Endothelial cell (in vitro differentiated cells): ENCODE measurements at regions not wholly inside any gene's neighbourhood (a gene's known extent, or its start where the extent isn't known, plus 50 kb on each side); places are given as distances from the start of the nearest gene placed in this dataset.

Experiments used
- DNase-seq: peaks from one replicate; pipeline ENCODE4 v3.0.0; 2021; ENCODE audit warnings: low spot score
- H3K27ac Mint-ChIP-seq: one replicate; pipeline ENCODE4 v1.8.0; 2021; ENCODE audit warnings: mixed read lengths, inconsistent platforms; ENCODE audit not compliant: unreplicated experiment
- H3K27me3 Mint-ChIP-seq: one replicate; pipeline ENCODE4 v1.8.0; 2021; ENCODE audit warnings: mild to moderate bottlenecking, moderate library complexity, mixed read lengths, inconsistent platforms; ENCODE audit not compliant: unreplicated experiment
- H3K36me3 Mint-ChIP-seq: one replicate; pipeline ENCODE4 v1.8.0; 2021; ENCODE audit warnings: mild to moderate bottlenecking, low read depth, mixed read lengths, inconsistent platforms; ENCODE audit not compliant: unreplicated experiment
- H3K4me1 Mint-ChIP-seq: one replicate; pipeline ENCODE4 v1.8.0; 2021; ENCODE audit warnings: mild to moderate bottlenecking, mixed read lengths, inconsistent platforms; ENCODE audit not compliant: unreplicated experiment
- H3K4me3 Mint-ChIP-seq: one replicate; pipeline ENCODE4 v1.8.0; 2021; ENCODE audit warnings: mild to moderate bottlenecking, mixed read lengths, inconsistent platforms; ENCODE audit not compliant: unreplicated experiment
- H3K9me3 Mint-ChIP-seq: one replicate; pipeline ENCODE4 v1.8.0; 2021; ENCODE audit warnings: mixed read lengths, inconsistent platforms; ENCODE audit not compliant: unreplicated experiment
- CTCF ChIP-seq: fragments of 200-600 bp; sonication (generic); IDR thresholded peaks from one replicate; pipeline ENCODE4 v1.5.0; 2021; ENCODE audit warnings: antibody characterized with exemption; ENCODE audit not compliant: unreplicated experiment

- Mint-ChIP-seq H3K27me3 (no peaks in the 10 kb centered on the region), H3K4me3 (no peak overlapping the region), H3K27ac (no peak overlapping the region), H3K9me3 (no peaks in the 10 kb centered on the region), H3K36me3 (no peaks in the 10 kb centered on the region), H3K4me1 (no peaks in the 10 kb centered on the region)
- no peak for TF ChIP-seq CTCF
- DNase-seq = no peak
These were observed 776.1 kb upstream of the COX7C start for GRCh38 chr5:85841653-85842052.

GRCh38 chr5:85843535-85843934, 774.2 kb upstream of the COX7C start:
- no peak for TF ChIP-seq CTCF
- Mint-ChIP-seq H3K36me3 (no peaks in the 10 kb centered on the region), H3K4me1 (no peaks in the 10 kb centered on the region), H3K27ac (no peak overlapping the region), H3K27me3 (no peaks in the 10 kb centered on the region), H3K4me3 (no peak overlapping the region), H3K9me3 (no peaks in the 10 kb centered on the region)
- DNase-seq = no peak

GRCh38 chr5:85849411-85849810, 768.3 kb upstream of the COX7C start:
- Mint-ChIP-seq H3K27me3 (peaks cover 1% of the 10 kb centered on the region), H3K4me3 (no peak overlapping the region), H3K4me1 (no peaks in the 10 kb centered on the region), H3K27ac (no peak overlapping the region), H3K9me3 (no peaks in the 10 kb centered on the region), H3K36me3 (no peaks in the 10 kb centered on the region)
- DNase-seq = no peak
- no peak for TF ChIP-seq CTCF

GRCh38 chr5:85865296-85865695, 752.4 kb upstream of the COX7C start:
- no peaks in the 10 kb centered on the region for H3K27me3 Mint-ChIP-seq
- no peak for DNase-seq
- no peaks in the 10 kb centered on the region for H3K36me3 Mint-ChIP-seq
- no peak overlapping the region for H3K27ac Mint-ChIP-seq
- no peaks in the 10 kb centered on the region for H3K4me1 Mint-ChIP-seq
- TF ChIP-seq CTCF = no peak
- H3K4me3 Mint-ChIP-seq = no peak overlapping the region
- no peaks in the 10 kb centered on the region for H3K9me3 Mint-ChIP-seq

GRCh38 chr5:85868070-85868469, 749.7 kb upstream of the COX7C start:
- H3K27ac Mint-ChIP-seq = no peak overlapping the region
- no peaks in the 10 kb centered on the region for H3K4me1 Mint-ChIP-seq
- H3K9me3 Mint-ChIP-seq = no peaks in the 10 kb centered on the region
- DNase-seq = no peak
- H3K27me3 Mint-ChIP-seq = no peaks in the 10 kb centered on the region
- TF ChIP-seq CTCF = no peak
- H3K4me3 Mint-ChIP-seq = no peak overlapping the region
- no peaks in the 10 kb centered on the region for H3K36me3 Mint-ChIP-seq
